Stomach (tissue), 4 donors: ENCODE measurements at regions not wholly inside any gene's neighbourhood (a gene's known extent, or its start where the extent isn't known, plus 50 kb on each side); places are given as distances from the start of the nearest gene placed in this dataset.

Source experiments
- CTCF ChIP-seq, 7 experiments: fragments of 450-650 bp in 4 of 7; fragments of 200-600 bp in 3 of 7; sonication (generic) in 3 of 7; IDR thresholded peaks; one replicate each; pipeline ENCODE4 v1.5.1; 2016 to 2019; ENCODE audit warnings: antibody characterized with exemption in 7 of 7, control low read depth in 2 of 7, mild to moderate bottlenecking in 1 of 7
- EP300 ChIP-seq: sonication (generic); formaldehyde crosslinking; IDR thresholded peaks from one replicate; pipeline ENCODE4 v1.6.1; 2017; ENCODE audit warnings: antibody characterized with exemption
- POLR2A ChIP-seq, 4 donors: fragments of 450-650 bp; IDR thresholded peaks; one replicate each; pipeline ENCODE4 v1.6.1; 2016; ENCODE audit warnings: antibody characterized with exemption in 4 of 4, control low read depth in 2 of 4, mild to moderate bottlenecking in 1 of 4, moderate library complexity in 1 of 4
- POLR2AphosphoS5 ChIP-seq, 3 donors: sonication (generic); formaldehyde crosslinking; IDR thresholded peaks; one replicate each; pipeline ENCODE4 v1.6.1; 2016; ENCODE audit warnings: antibody characterized with exemption in 3 of 3

- TF ChIP-seq CTCF (IDR thresholded peaks at IDR 0.05) (no peak), POLR2A (IDR thresholded peaks at IDR 0.05) (no peak), POLR2AphosphoS5 (IDR thresholded peaks at IDR 0.05) (no peak), EP300 (no peak)
Observed at GRCh38 chr5:176132471-176133288, 105.5 kb upstream of the SIMC1 start.
